Peyer's patch (tissue), 4 donors: ENCODE measurements at regions not wholly inside any gene's neighbourhood (a gene's known extent, or its start where the extent isn't known, plus 50 kb on each side); places are given as distances from the start of the nearest gene placed in this dataset.

ENCODE experiments used
- POLR2A ChIP-seq, 2 donors: fragments of 450-650 bp; IDR thresholded peaks; one replicate each; pipeline ENCODE4 v1.5.1; 2017; ENCODE audit warnings: antibody characterized with exemption in 2 of 2, mild to moderate bottlenecking in 2 of 2, moderate library complexity in 2 of 2
- TF ChIP-seq, protein P1 (sequence below), 6 experiments: fragments of 450-650 bp in 4 of 6; fragments of 200-600 bp in 2 of 6; sonication (generic) in 1 of 6; IDR thresholded peaks; one replicate each; pipeline ENCODE4 v1.5.1; 2017 to 2019; ENCODE audit warnings: antibody characterized with exemption in 6 of 6, mild to moderate bottlenecking in 3 of 6, moderate library complexity in 1 of 6

DNA sequence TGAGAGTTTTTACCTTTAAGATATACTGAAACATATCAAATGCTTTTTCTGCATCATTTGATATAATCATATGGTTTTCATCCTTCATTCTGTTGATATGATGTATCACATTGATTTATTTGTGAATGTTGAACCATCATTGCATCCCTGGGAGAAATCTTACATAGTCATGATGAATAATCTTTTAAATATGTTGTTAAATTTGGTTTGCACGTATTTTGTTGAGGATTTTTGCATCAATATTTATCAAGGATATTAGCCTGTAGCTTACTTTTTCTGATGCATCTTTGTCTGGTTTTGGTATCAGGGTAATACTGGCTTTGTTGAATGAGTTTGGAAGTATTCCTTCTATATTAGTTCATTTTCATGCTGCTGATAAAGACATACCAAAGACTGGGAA, 541.4 kb downstream of the TLL1 start:
- TF ChIP-seq, protein P1, sequence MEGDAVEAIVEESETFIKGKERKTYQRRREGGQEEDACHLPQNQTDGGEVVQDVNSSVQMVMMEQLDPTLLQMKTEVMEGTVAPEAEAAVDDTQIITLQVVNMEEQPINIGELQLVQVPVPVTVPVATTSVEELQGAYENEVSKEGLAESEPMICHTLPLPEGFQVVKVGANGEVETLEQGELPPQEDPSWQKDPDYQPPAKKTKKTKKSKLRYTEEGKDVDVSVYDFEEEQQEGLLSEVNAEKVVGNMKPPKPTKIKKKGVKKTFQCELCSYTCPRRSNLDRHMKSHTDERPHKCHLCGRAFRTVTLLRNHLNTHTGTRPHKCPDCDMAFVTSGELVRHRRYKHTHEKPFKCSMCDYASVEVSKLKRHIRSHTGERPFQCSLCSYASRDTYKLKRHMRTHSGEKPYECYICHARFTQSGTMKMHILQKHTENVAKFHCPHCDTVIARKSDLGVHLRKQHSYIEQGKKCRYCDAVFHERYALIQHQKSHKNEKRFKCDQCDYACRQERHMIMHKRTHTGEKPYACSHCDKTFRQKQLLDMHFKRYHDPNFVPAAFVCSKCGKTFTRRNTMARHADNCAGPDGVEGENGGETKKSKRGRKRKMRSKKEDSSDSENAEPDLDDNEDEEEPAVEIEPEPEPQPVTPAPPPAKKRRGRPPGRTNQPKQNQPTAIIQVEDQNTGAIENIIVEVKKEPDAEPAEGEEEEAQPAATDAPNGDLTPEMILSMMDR (IDR thresholded peaks at IDR 0.05) = no peak
- no peak for TF ChIP-seq POLR2A (IDR thresholded peaks at IDR 0.05)
